CD14-positive monocyte (primary cell): ENCODE measurements at regions not wholly inside any gene's neighbourhood (a gene's known extent, or its start where the extent isn't known, plus 50 kb on each side); places are given as distances from the start of the nearest gene placed in this dataset.

Experiments
- DNase-seq, 3 donors: peaks; one replicate each; pipeline ENCODE4 v3.0.0-alpha.2; 2011 to 2022
- H2AFZ ChIP-seq: 2 replicates; pipeline ENCODE4 v1.6.0; 2012; ENCODE audit warnings: mild to moderate bottlenecking, low read depth, low read length, inconsistent platforms; ENCODE audit not compliant: insufficient read depth, poor library complexity, severe bottlenecking
- H3K27ac ChIP-seq, 2 donors: 1 replicate in 1 of 2; 2 replicates in 1 of 2; pipeline ENCODE4 v1.5.1; 2012 to 2013; ENCODE audit warnings: low read length in 2 of 2, control low read depth in 1 of 2, inconsistent platforms in 1 of 2, low read depth in 1 of 2, mild to moderate bottlenecking in 1 of 2
- H3K27me3 ChIP-seq, 2 donors: one replicate each; pipeline versions ENCODE4 v1.6.0 to v1.6.1; 2011 to 2013; ENCODE audit warnings: low read length in 2 of 2; ENCODE audit not compliant: control insufficient read depth in 2 of 2, insufficient read depth in 2 of 2
- H3K36me3 ChIP-seq, 2 donors: replicated peaks in 1 of 2; 1 replicate in 1 of 2; 2 replicates in 1 of 2; pipeline versions ENCODE4 v1.5.1 to v1.6.1; 2012 to 2013; ENCODE audit warnings: low read length in 2 of 2, control low read depth in 1 of 2, inconsistent platforms in 1 of 2, mild to moderate bottlenecking in 1 of 2; ENCODE audit not compliant: insufficient read depth in 2 of 2, control insufficient read depth in 1 of 2
- H3K4me1 ChIP-seq, 2 donors: 1 replicate in 1 of 2; 2 replicates in 1 of 2; pipeline versions ENCODE4 v1.5.1 to v1.6.1; 2012 to 2013; ENCODE audit warnings: low read length in 2 of 2, control low read depth in 1 of 2, inconsistent platforms in 1 of 2, mild to moderate bottlenecking in 1 of 2, moderate library complexity in 1 of 2; ENCODE audit not compliant: insufficient read depth in 2 of 2, control insufficient read depth in 1 of 2
- H3K4me2 ChIP-seq: replicated peaks from 2 replicates; pipeline ENCODE3; 2012; ENCODE audit warnings: low read length, moderate library complexity, mild to moderate bottlenecking; ENCODE audit not compliant: poor library complexity, severe bottlenecking; ENCODE audit errors: extremely low read depth
- H3K4me3 ChIP-seq, 3 experiments: fragments of 200-600 bp in 1 of 3; sonication (generic) in 1 of 3; replicated peaks in 1 of 3; 1 replicate in 2 of 3; 2 replicates in 1 of 3; pipeline ENCODE4 v1.5.1; 2011 to 2013; ENCODE audit warnings: low read length in 3 of 3, mild to moderate bottlenecking in 3 of 3, control low read depth in 2 of 3, low read depth in 2 of 3, inconsistent platforms in 1 of 3, moderate library complexity in 1 of 3
- H3K79me2 ChIP-seq: 2 replicates; pipeline ENCODE4 v1.6.0; 2012; ENCODE audit warnings: mild to moderate bottlenecking, control low read depth, inconsistent platforms, low read length, moderate library complexity; ENCODE audit not compliant: insufficient read depth
- H3K9ac ChIP-seq: 2 replicates; pipeline ENCODE4 v1.6.0; 2017; ENCODE audit warnings: low read length, mild to moderate bottlenecking; ENCODE audit not compliant: insufficient read depth, poor library complexity, severe bottlenecking
- H3K9me3 ChIP-seq, 2 donors: replicated peaks in 1 of 2; 1 replicate in 1 of 2; 2 replicates in 1 of 2; pipeline versions ENCODE4 v1.5.1 to v1.6.1; 2012 to 2013; ENCODE audit warnings: low read length in 2 of 2, control low read depth in 1 of 2; ENCODE audit not compliant: control insufficient read depth in 1 of 2, insufficient read depth in 1 of 2
- H4K20me1 ChIP-seq: 2 replicates; pipeline ENCODE4 v1.6.0; 2012; ENCODE audit warnings: mild to moderate bottlenecking, low read length, control low read depth, moderate library complexity; ENCODE audit not compliant: insufficient read depth
- H3K27ac Mint-ChIP-seq, 7 donors: one replicate each; pipeline ENCODE4 v1.8.0; 2020; ENCODE audit warnings: mild to moderate bottlenecking in 7 of 7, mixed read lengths in 7 of 7, moderate library complexity in 6 of 7, inconsistent platforms in 2 of 7
- H3K27me3 Mint-ChIP-seq, 3 donors: one replicate each; pipeline ENCODE4 v1.8.0; 2021 to 2022; ENCODE audit warnings: low read depth in 3 of 3, mild to moderate bottlenecking in 3 of 3, mixed read lengths in 3 of 3, moderate library complexity in 3 of 3, inconsistent platforms in 1 of 3
- H3K36me3 Mint-ChIP-seq, 2 donors: one replicate each; pipeline ENCODE4 v1.8.0; 2020; ENCODE audit warnings: mixed read lengths in 2 of 2, inconsistent platforms in 1 of 2, mild to moderate bottlenecking in 1 of 2
- H3K4me1 Mint-ChIP-seq: one replicate; pipeline ENCODE4 v1.8.0; 2020; ENCODE audit warnings: mild to moderate bottlenecking, mixed read lengths
- H3K4me3 Mint-ChIP-seq, 2 donors: one replicate each; pipeline ENCODE4 v1.8.0; 2020; ENCODE audit warnings: mild to moderate bottlenecking in 2 of 2, mixed read lengths in 2 of 2, moderate library complexity in 1 of 2
- H3K9me3 Mint-ChIP-seq, 7 donors: one replicate each; pipeline ENCODE4 v1.8.0; 2020 to 2022; ENCODE audit warnings: mixed read lengths in 7 of 7, mild to moderate bottlenecking in 6 of 7, moderate library complexity in 6 of 7, inconsistent platforms in 2 of 7
- WGBS: methylation state at CpG from one replicate; pipeline ENCODE4 v1.1.5; 2013; ENCODE audit warnings: missing lambda C conversion rate; ENCODE audit not compliant: insufficient coverage; 5-methylcytosine and 5-hydroxymethylcytosine counted together
- intact Hi-C, 2 donors: fragments of 100-400 bp; cut with micrococcal nuclease; formaldehyde crosslinking; loops; one replicate each; pipeline versions ENCODE4 v1.15.0 to v1.15.1; 2023
- TF ChIP-seq, protein P1 (sequence below): fragments of 200-600 bp; IDR thresholded peaks from one replicate; pipeline ENCODE4 v1.8.0; 2022; ENCODE audit warnings: antibody characterized with exemption, mild to moderate bottlenecking

DNA sequence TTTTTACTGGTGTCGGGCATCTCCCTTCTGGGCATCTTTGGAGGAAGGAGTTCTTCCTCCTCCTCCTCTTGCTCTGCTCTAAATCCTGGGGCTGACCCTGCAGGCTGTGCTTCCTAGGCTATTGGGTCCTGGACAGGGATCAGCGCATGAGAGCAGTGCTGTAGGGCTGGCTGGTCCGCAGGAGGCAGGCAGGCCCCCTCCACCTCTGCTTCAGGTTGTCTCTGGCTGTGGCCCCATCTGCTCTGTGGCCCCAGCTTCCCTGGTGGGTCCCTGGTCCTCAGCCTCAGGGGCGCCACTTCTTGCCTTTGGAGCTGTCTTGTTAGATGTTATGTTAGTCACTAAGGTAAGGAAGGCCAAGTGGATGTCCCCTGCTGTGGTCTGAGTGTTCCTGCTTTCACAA lies 237.3 kb upstream of the PITRM1 start:
- H4K20me1 ChIP-seq = no peaks in the 10 kb centered on the region
- H3K9me3 Mint-ChIP-seq = peaks cover 9 to 22% (median 15%) of the 10 kb centered on the region in 7 donors
- no peak overlapping the region for H3K4me3 Mint-ChIP-seq
- H3K27ac ChIP-seq = no peak overlapping the region
- no peak for DNase-seq
- H3K9ac ChIP-seq = no peak overlapping the region
- no peaks in the 10 kb centered on the region for H3K27me3 ChIP-seq
- H3K36me3 Mint-ChIP-seq = no peaks in the 10 kb centered on the region
- intact Hi-C loops = no loop called here
- H3K27me3 Mint-ChIP-seq = peaks cover 0 to 1% (median 0%) of the 10 kb centered on the region in 3 donors
- WGBS = 100% methylated on average over 2 of the region's 4 CpGs
- no peak overlapping the region for H3K4me3 ChIP-seq
- H2AFZ ChIP-seq = no peak overlapping the region
- no peaks in the 10 kb centered on the region for H3K4me1 Mint-ChIP-seq
- H3K27ac Mint-ChIP-seq = peak overlapping the region in 1 of 7 donors; percentile 46
- H3K9me3 ChIP-seq = peaks cover 8 to 13% of the 10 kb centered on the region in 2 donors
- no peaks in the 10 kb centered on the region for H3K4me1 ChIP-seq
- H3K36me3 ChIP-seq = no peaks in the 10 kb centered on the region
- TF ChIP-seq, protein P1, sequence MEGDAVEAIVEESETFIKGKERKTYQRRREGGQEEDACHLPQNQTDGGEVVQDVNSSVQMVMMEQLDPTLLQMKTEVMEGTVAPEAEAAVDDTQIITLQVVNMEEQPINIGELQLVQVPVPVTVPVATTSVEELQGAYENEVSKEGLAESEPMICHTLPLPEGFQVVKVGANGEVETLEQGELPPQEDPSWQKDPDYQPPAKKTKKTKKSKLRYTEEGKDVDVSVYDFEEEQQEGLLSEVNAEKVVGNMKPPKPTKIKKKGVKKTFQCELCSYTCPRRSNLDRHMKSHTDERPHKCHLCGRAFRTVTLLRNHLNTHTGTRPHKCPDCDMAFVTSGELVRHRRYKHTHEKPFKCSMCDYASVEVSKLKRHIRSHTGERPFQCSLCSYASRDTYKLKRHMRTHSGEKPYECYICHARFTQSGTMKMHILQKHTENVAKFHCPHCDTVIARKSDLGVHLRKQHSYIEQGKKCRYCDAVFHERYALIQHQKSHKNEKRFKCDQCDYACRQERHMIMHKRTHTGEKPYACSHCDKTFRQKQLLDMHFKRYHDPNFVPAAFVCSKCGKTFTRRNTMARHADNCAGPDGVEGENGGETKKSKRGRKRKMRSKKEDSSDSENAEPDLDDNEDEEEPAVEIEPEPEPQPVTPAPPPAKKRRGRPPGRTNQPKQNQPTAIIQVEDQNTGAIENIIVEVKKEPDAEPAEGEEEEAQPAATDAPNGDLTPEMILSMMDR = no peak
- H3K79me2 ChIP-seq = no peaks in the 10 kb centered on the region
- no peak overlapping the region for H3K4me2 ChIP-seq

DNA sequence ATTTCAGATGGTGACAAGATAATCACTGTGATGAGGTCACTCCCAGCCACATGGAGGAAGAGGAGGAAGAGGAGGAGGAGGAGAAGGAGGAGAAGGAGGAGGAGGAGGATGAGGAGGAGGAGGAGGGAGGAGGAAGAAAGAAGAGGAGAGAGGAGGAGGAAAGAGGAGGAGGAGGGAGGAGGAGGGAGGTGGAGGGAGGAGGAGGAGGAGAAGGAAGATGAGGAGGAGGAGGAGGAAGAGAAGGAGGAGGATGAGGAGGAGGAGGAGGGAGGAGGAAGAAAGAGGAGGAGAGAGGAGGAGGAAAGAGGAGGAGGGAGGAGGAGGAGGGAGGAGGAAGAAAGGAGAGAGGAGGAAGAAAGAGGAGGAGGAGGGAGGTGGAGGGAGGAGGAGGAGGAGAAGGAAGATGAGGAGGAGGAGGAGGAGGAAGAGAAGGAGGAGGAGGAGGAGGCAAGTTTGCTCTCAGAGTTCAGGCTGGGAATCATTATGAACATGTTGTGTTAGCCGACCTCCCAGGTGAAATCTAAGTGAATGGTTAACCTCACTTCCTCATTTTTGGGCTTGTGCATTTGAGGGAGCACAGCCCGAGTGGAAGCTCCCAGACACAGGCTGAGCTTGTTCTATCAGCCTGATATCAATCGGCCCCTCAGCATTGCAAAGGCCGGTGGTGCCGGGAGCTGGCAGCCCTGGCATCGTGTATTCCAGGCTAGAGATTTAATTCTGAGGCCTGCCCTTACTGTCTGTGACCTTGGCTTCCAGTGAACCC lies 236.2 kb upstream of the PITRM1 start:
- no peak overlapping the region for H2AFZ ChIP-seq
- intact Hi-C loops = no loop called here
- Mint-ChIP-seq H3K9me3 (peaks cover 9 to 22% (median 16%) of the 10 kb centered on the region in 7 donors), H3K4me1 (no peaks in the 10 kb centered on the region), H3K4me3 (no peak overlapping the region), H3K27me3 (peaks cover 0 to 2% (median 1%) of the 10 kb centered on the region in 3 donors), H3K27ac (peak overlapping the region in 1 of 7 donors; percentile 22), H3K36me3 (no peaks in the 10 kb centered on the region)
- 60% methylated on average over 6 of the region's 6 CpGs for WGBS
- no peak overlapping the region for H3K4me2 ChIP-seq
- H4K20me1 ChIP-seq = no peaks in the 10 kb centered on the region
- no peak overlapping the region for H3K9ac ChIP-seq
- no peaks in the 10 kb centered on the region for H3K27me3 ChIP-seq
- TF ChIP-seq, protein P1 = no peak
- no peaks in the 10 kb centered on the region for H3K36me3 ChIP-seq
- no peak for DNase-seq
- H3K79me2 ChIP-seq = no peaks in the 10 kb centered on the region
- H3K4me3 ChIP-seq = no peak overlapping the region
- peaks cover 8 to 13% of the 10 kb centered on the region in 2 donors for H3K9me3 ChIP-seq
- no peaks in the 10 kb centered on the region for H3K4me1 ChIP-seq
- H3K27ac ChIP-seq = no peak overlapping the region
